PC-9 (cell line): ENCODE measurements at regions not wholly inside any gene's neighbourhood (a gene's known extent, or its start where the extent isn't known, plus 50 kb on each side); places are given as distances from the start of the nearest gene placed in this dataset.

Source experiments
- BruUV-seq: library from RNA; stranded (reverse); fragments of 400-500 nt; replicated peaks from 2 replicates; lab custom pipeline; 2021; lab: Mats Ljungman, UMichigan
- CTCF ChIA-PET: fragments of 300-600 bp; sonication (Branson Sonifier 250); formaldehyde crosslinking; loops from one replicate; lab custom pipeline; 2022; ENCODE audit warnings: antibody characterized with exemption; lab: Charles Lee
- POLR2A ChIA-PET: fragments of 300-600 bp; sonication (Branson Sonifier 250); formaldehyde crosslinking; loops from one replicate; lab custom pipeline; 2022; ENCODE audit warnings: antibody characterized with exemption; ENCODE audit not compliant: unreplicated experiment; lab: Charles Lee
- DNase-seq, 2 experiments: peaks; one replicate each; pipeline versions ENCODE4 v3.0.0 to v3.0.0-alpha.2; 2015 to 2022; ENCODE audit warnings: mixed read lengths in 1 of 2
- H2AFZ ChIP-seq: fragments of 200-600 bp; sonication (generic); 2 replicates; pipeline ENCODE4 v1.8.1; 2017; ENCODE audit warnings: antibody characterized with exemption
- H3F3A ChIP-seq: fragments of 200-600 bp; sonication (generic); 2 replicates; pipeline ENCODE4 v1.8.1; 2017; ENCODE audit warnings: antibody characterized with exemption, mild to moderate bottlenecking, low read depth; ENCODE audit not compliant: insufficient read depth
- H3K27ac ChIP-seq: fragments of 200-600 bp; sonication (generic); 2 replicates; pipeline ENCODE4 v1.6.1; 2016; ENCODE audit warnings: mixed run types
- H3K27me3 ChIP-seq: fragments of 200-600 bp; sonication (generic); 2 replicates; pipeline ENCODE4 v1.6.1; 2016; ENCODE audit warnings: low read depth, mixed run types; ENCODE audit not compliant: insufficient read depth
- H3K36me3 ChIP-seq: fragments of 200-600 bp; sonication (generic); 2 replicates; pipeline ENCODE4 v1.6.1; 2016; ENCODE audit warnings: low read depth, mixed run types
- H3K4me1 ChIP-seq: fragments of 200-600 bp; sonication (generic); replicated peaks from 2 replicates; pipeline ENCODE4 v1.6.1; 2016; ENCODE audit warnings: mixed run types; ENCODE audit not compliant: insufficient read depth
- H3K4me2 ChIP-seq: fragments of 200-600 bp; sonication (generic); 2 replicates; pipeline ENCODE4 v1.6.1; 2017; ENCODE audit warnings: mixed run types
- H3K4me3 ChIP-seq: fragments of 200-600 bp; sonication (generic); 2 replicates; pipeline ENCODE4 v1.6.1; 2016; ENCODE audit warnings: mixed run types
- H3K79me2 ChIP-seq: fragments of 200-600 bp; sonication (generic); 2 replicates; pipeline ENCODE4 v1.6.1; 2017; ENCODE audit warnings: low read depth, mixed run types
- H3K9me2 ChIP-seq: fragments of 200-600 bp; sonication (generic); 2 replicates; pipeline ENCODE4 v1.8.1; 2017; ENCODE audit warnings: mild to moderate bottlenecking; ENCODE audit not compliant: insufficient read depth
- H3K9me3 ChIP-seq: fragments of 200-600 bp; sonication (generic); 2 replicates; pipeline ENCODE4 v1.8.1; 2016; ENCODE audit warnings: low read depth; ENCODE audit not compliant: insufficient read depth
- H4K20me1 ChIP-seq: fragments of 200-600 bp; sonication (generic); 2 replicates; pipeline ENCODE4 v1.8.1; 2017; ENCODE audit not compliant: insufficient read depth
- EZH2 ChIP-seq: fragments of 200-600 bp; sonication (generic); IDR thresholded peaks from 2 replicates; pipeline ENCODE4 v1.8.0; 2017; ENCODE audit warnings: antibody characterized with exemption, low read depth
- intact Hi-C: fragments of 100-400 bp; cut with micrococcal nuclease; formaldehyde crosslinking; loops from one replicate; pipeline ENCODE4 v1.10.0; 2022; ENCODE audit not compliant: unreplicated experiment
- TF ChIP-seq, protein P1 (sequence below): fragments of 200-600 bp; sonication (generic); conservative IDR thresholded peaks from 2 replicates; pipeline ENCODE4 v1.6.1; 2017; ENCODE audit warnings: mixed run types, antibody characterized with exemption, mild to moderate bottlenecking, moderate library complexity

- Histone ChIP-seq H3K27ac (no peak overlapping the region; the same call in 1 of the 2 replicates), H3K79me2 (no peaks in the 10 kb centered on the region), H3K27me3 (no peaks in the 10 kb centered on the region), H3K4me3 (no peak overlapping the region), H4K20me1 (no peaks in the 10 kb centered on the region), H2AFZ (no peak overlapping the region), H3K9me3 (no peaks in the 10 kb centered on the region), H3K9me2 (no peaks in the 10 kb centered on the region), H3K36me3 (no peaks in the 10 kb centered on the region), H3K4me1 (peaks cover 32% of the 10 kb centered on the region), H3F3A (peaks cover 7% of the 10 kb centered on the region; the same call in 1 of the 2 replicates), H3K4me2 (peak overlapping the region; percentile 44; the same call in 1 of the 2 replicates)
- no peak for TF ChIP-seq EZH2
- TF ChIP-seq, protein P1, sequence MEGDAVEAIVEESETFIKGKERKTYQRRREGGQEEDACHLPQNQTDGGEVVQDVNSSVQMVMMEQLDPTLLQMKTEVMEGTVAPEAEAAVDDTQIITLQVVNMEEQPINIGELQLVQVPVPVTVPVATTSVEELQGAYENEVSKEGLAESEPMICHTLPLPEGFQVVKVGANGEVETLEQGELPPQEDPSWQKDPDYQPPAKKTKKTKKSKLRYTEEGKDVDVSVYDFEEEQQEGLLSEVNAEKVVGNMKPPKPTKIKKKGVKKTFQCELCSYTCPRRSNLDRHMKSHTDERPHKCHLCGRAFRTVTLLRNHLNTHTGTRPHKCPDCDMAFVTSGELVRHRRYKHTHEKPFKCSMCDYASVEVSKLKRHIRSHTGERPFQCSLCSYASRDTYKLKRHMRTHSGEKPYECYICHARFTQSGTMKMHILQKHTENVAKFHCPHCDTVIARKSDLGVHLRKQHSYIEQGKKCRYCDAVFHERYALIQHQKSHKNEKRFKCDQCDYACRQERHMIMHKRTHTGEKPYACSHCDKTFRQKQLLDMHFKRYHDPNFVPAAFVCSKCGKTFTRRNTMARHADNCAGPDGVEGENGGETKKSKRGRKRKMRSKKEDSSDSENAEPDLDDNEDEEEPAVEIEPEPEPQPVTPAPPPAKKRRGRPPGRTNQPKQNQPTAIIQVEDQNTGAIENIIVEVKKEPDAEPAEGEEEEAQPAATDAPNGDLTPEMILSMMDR = no peak
- CTCF ChIA-PET = no interaction called here
- intact Hi-C loops = no loop called here
- POLR2A ChIA-PET = no interaction called here
- BruUV-seq = no TSS peak
- DNase-seq = peak; percentile 10 to 55
Measured at GRCh38 chr21:35360870-35361570, 311.9 kb upstream of the RUNX1 start.

DNA sequence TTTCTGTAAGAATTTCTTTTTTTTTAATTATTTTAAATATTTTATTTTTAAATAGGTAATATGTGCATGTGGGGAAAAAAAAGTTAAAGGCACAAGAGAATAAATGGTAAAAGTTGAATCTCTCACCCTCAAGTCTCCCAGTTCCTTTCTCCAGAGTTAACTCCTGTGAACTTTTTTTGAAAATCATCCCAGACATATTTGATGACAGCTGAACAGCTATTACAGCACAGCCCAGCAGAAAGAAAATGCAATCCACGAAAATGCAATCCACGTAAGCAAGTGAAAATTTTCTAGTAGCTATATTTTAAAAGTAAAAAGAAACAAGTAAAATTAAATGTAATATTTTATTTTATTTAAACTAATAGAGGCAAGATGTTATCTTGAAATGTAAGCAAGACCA, 310.0 kb upstream of the RUNX1 start:
- no peak for TF ChIP-seq EZH2
- TF ChIP-seq, protein P1 = no peak
- Histone ChIP-seq H3K4me1 (peaks cover 32% of the 10 kb centered on the region), H3K4me2 (no peak overlapping the region), H3K9me3 (no peaks in the 10 kb centered on the region), H3K27me3 (no peaks in the 10 kb centered on the region), H3F3A (peaks cover 7% of the 10 kb centered on the region; the same call in 1 of the 2 replicates), H4K20me1 (no peaks in the 10 kb centered on the region), H2AFZ (no peak overlapping the region), H3K79me2 (no peaks in the 10 kb centered on the region), H3K36me3 (no peaks in the 10 kb centered on the region), H3K9me2 (no peaks in the 10 kb centered on the region), H3K4me3 (no peak overlapping the region), H3K27ac (no peak overlapping the region)
- DNase-seq = no peak
- intact Hi-C loops = no loop called here
- no TSS peak for BruUV-seq
- CTCF ChIA-PET = no interaction called here
- POLR2A ChIA-PET = interaction anchor here (0.6 kb wide), 1 partner anchor 415 kb away, joined by 7 read pairs; no protein-coding TSS in a partner anchor

- peaks cover 7% of the 10 kb centered on the region; the same call in 1 of the 2 replicates for H3F3A ChIP-seq
- no TSS peak for BruUV-seq
- H3K4me3 ChIP-seq = no peak overlapping the region
- H3K79me2 ChIP-seq = no peaks in the 10 kb centered on the region
- no peak for DNase-seq
- TF ChIP-seq, protein P1 = no peak
- no peaks in the 10 kb centered on the region for H4K20me1 ChIP-seq
- H3K4me1 ChIP-seq = peaks cover 32% of the 10 kb centered on the region
- no peak overlapping the region for H2AFZ ChIP-seq
- no peaks in the 10 kb centered on the region for H3K9me2 ChIP-seq
- H3K27ac ChIP-seq = 0 out of 2 replicates have a peak overlapping the region, but pooled peaks have one; percentile 34
- ChIA-PET POLR2A (no interaction called here), CTCF (no interaction called here)
- no peaks in the 10 kb centered on the region for H3K9me3 ChIP-seq
- intact Hi-C loops = no loop called here
- H3K36me3 ChIP-seq = no peaks in the 10 kb centered on the region
- H3K4me2 ChIP-seq = no peak overlapping the region
- no peaks in the 10 kb centered on the region for H3K27me3 ChIP-seq
Measured at GRCh38 chr21:35358008-35358407, 308.9 kb upstream of the RUNX1 start.
